GM23338 (cell line): ENCODE measurements at regions not wholly inside any gene's neighbourhood (a gene's known extent, or its start where the extent isn't known, plus 50 kb on each side); places are given as distances from the start of the nearest gene placed in this dataset.

ENCODE experiments used
- ATAC-seq: fragments of 200-7000 bp; cut with Tn5 transposase; 3 replicates; pipeline ENCODE4 v1.9.1; 2020
- DNase-seq: peaks from one replicate; pipeline ENCODE4 v3.0.0-alpha.2; 2015; ENCODE audit warnings: low spot score
- H2AFZ ChIP-seq: fragments of 200-600 bp; sonication (generic); 2 replicates; pipeline ENCODE4 v1.8.0; 2016; ENCODE audit warnings: antibody characterized with exemption, mild to moderate bottlenecking, moderate library complexity
- H3F3A ChIP-seq: fragments of 200-600 bp; sonication (generic); replicated peaks from 2 replicates; pipeline ENCODE4 v1.8.0; 2017; ENCODE audit warnings: antibody characterized with exemption, mixed run types, low read depth
- H3K27ac ChIP-seq: fragments of 200-600 bp; sonication (generic); 2 replicates; pipeline ENCODE4 v1.6.1; 2016; ENCODE audit warnings: low read depth
- H3K27me3 ChIP-seq: fragments of 200-600 bp; sonication (generic); 2 replicates; pipeline ENCODE4 v1.8.0; 2016; ENCODE audit warnings: mild to moderate bottlenecking, mixed run types, moderate library complexity; ENCODE audit not compliant: insufficient read depth
- H3K36me3 ChIP-seq: fragments of 200-600 bp; sonication (generic); 2 replicates; pipeline ENCODE4 v1.8.0; 2016; ENCODE audit warnings: mild to moderate bottlenecking; ENCODE audit not compliant: insufficient read depth
- H3K4me1 ChIP-seq: fragments of 200-600 bp; sonication (generic); 2 replicates; pipeline ENCODE4 v1.8.0; 2016; ENCODE audit warnings: mild to moderate bottlenecking, moderate library complexity; ENCODE audit not compliant: insufficient read depth
- H3K4me2 ChIP-seq: fragments of 200-600 bp; sonication (generic); 2 replicates; pipeline ENCODE4 v1.7.1; 2017; ENCODE audit warnings: mixed run types
- H3K4me3 ChIP-seq: fragments of 200-600 bp; sonication (generic); 2 replicates; pipeline ENCODE4 v1.6.1; 2016; ENCODE audit warnings: mixed run types
- H3K79me2 ChIP-seq: fragments of 200-600 bp; sonication (generic); replicated peaks from 2 replicates; pipeline ENCODE4 v1.8.0; 2017; ENCODE audit warnings: mild to moderate bottlenecking; ENCODE audit not compliant: insufficient read depth
- H3K9me2 ChIP-seq: fragments of 200-600 bp; sonication (generic); 2 replicates; pipeline ENCODE4 v1.8.0; 2017; ENCODE audit not compliant: insufficient read depth
- H4K20me1 ChIP-seq: fragments of 200-600 bp; sonication (generic); replicated peaks from 2 replicates; pipeline ENCODE4 v1.8.0; 2017; ENCODE audit warnings: mild to moderate bottlenecking; ENCODE audit not compliant: insufficient read depth
- H3K27ac Mint-ChIP-seq: 2 replicates; pipeline ENCODE4 v1.8.0; 2020; ENCODE audit warnings: inconsistent platforms, mild to moderate bottlenecking, moderate library complexity, mixed read lengths
- H3K27me3 Mint-ChIP-seq: 3 replicates; pipeline ENCODE4 v1.8.0; 2022; ENCODE audit warnings: low read depth, mild to moderate bottlenecking, moderate library complexity, mixed read lengths, inconsistent platforms; ENCODE audit not compliant: insufficient read depth, poor library complexity
- H3K36me3 Mint-ChIP-seq: 3 replicates; pipeline ENCODE4 v1.8.0; 2021; ENCODE audit warnings: low read depth, mild to moderate bottlenecking, inconsistent platforms, moderate library complexity, mixed read lengths
- H3K4me1 Mint-ChIP-seq: 3 replicates; pipeline ENCODE4 v1.8.0; 2020; ENCODE audit warnings: mild to moderate bottlenecking, inconsistent platforms, mixed read lengths
- H3K4me3 Mint-ChIP-seq: 3 replicates; pipeline ENCODE4 v1.8.0; 2021; ENCODE audit warnings: moderate library complexity, mild to moderate bottlenecking, inconsistent platforms, mixed read lengths
- H3K9me3 Mint-ChIP-seq: 3 replicates; pipeline ENCODE4 v1.8.0; 2020; ENCODE audit warnings: moderate library complexity, mild to moderate bottlenecking, inconsistent platforms, mixed read lengths
- JUNB ChIP-seq: IDR thresholded peaks from one replicate; pipeline ENCODE4 v1.6.1; 2016; ENCODE audit warnings: antibody characterized with exemption; ENCODE audit not compliant: unreplicated experiment
- TF ChIP-seq, protein P1 (sequence below): fragments of 250-450 bp; sonication (Bioruptor Pico); IDR thresholded peaks from 2 replicates; pipeline ENCODE4 v1.5.0; 2020; ENCODE audit warnings: mild to moderate bottlenecking, moderate library complexity

DNA sequence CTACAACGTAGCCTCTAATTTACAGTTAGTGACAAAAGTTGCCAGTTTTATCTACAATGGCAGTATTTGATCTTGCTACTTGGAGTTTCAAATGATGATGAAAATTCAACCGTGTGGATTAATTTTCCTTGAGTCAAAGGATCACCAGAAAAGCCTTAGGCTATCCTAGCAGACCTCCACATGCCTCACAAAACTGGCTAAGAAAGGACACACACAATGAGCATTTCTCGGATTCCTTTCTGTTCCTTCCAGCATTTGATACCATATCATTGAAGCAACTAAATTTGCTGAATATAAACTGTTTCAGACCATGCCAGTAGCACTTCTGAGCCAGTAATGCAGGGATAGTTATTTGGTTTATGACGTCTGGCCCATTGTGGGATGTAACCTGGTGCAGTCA lies 587.4 kb upstream of the MDFIC2 start:
- no peak overlapping the region for H3K4me2 ChIP-seq
- H3K4me1 Mint-ChIP-seq: no peaks in the 10 kb centered on the region

More for the DNA sequence above, 587.4 kb upstream of the MDFIC2 start:
- peak overlapping the region; percentile 64 for H2AFZ ChIP-seq
- Mint-ChIP-seq H3K36me3 (peaks cover 6% of the 10 kb centered on the region; the same call in 2 of the 3 replicates), H3K27me3 (no peaks in the 10 kb centered on the region), H3K27ac (no peak overlapping the region), H3K4me3 (no peak overlapping the region), H3K9me3 (peaks cover 12% of the 10 kb centered on the region; the same call in 2 of the 3 replicates)
- TF ChIP-seq, protein P1, sequence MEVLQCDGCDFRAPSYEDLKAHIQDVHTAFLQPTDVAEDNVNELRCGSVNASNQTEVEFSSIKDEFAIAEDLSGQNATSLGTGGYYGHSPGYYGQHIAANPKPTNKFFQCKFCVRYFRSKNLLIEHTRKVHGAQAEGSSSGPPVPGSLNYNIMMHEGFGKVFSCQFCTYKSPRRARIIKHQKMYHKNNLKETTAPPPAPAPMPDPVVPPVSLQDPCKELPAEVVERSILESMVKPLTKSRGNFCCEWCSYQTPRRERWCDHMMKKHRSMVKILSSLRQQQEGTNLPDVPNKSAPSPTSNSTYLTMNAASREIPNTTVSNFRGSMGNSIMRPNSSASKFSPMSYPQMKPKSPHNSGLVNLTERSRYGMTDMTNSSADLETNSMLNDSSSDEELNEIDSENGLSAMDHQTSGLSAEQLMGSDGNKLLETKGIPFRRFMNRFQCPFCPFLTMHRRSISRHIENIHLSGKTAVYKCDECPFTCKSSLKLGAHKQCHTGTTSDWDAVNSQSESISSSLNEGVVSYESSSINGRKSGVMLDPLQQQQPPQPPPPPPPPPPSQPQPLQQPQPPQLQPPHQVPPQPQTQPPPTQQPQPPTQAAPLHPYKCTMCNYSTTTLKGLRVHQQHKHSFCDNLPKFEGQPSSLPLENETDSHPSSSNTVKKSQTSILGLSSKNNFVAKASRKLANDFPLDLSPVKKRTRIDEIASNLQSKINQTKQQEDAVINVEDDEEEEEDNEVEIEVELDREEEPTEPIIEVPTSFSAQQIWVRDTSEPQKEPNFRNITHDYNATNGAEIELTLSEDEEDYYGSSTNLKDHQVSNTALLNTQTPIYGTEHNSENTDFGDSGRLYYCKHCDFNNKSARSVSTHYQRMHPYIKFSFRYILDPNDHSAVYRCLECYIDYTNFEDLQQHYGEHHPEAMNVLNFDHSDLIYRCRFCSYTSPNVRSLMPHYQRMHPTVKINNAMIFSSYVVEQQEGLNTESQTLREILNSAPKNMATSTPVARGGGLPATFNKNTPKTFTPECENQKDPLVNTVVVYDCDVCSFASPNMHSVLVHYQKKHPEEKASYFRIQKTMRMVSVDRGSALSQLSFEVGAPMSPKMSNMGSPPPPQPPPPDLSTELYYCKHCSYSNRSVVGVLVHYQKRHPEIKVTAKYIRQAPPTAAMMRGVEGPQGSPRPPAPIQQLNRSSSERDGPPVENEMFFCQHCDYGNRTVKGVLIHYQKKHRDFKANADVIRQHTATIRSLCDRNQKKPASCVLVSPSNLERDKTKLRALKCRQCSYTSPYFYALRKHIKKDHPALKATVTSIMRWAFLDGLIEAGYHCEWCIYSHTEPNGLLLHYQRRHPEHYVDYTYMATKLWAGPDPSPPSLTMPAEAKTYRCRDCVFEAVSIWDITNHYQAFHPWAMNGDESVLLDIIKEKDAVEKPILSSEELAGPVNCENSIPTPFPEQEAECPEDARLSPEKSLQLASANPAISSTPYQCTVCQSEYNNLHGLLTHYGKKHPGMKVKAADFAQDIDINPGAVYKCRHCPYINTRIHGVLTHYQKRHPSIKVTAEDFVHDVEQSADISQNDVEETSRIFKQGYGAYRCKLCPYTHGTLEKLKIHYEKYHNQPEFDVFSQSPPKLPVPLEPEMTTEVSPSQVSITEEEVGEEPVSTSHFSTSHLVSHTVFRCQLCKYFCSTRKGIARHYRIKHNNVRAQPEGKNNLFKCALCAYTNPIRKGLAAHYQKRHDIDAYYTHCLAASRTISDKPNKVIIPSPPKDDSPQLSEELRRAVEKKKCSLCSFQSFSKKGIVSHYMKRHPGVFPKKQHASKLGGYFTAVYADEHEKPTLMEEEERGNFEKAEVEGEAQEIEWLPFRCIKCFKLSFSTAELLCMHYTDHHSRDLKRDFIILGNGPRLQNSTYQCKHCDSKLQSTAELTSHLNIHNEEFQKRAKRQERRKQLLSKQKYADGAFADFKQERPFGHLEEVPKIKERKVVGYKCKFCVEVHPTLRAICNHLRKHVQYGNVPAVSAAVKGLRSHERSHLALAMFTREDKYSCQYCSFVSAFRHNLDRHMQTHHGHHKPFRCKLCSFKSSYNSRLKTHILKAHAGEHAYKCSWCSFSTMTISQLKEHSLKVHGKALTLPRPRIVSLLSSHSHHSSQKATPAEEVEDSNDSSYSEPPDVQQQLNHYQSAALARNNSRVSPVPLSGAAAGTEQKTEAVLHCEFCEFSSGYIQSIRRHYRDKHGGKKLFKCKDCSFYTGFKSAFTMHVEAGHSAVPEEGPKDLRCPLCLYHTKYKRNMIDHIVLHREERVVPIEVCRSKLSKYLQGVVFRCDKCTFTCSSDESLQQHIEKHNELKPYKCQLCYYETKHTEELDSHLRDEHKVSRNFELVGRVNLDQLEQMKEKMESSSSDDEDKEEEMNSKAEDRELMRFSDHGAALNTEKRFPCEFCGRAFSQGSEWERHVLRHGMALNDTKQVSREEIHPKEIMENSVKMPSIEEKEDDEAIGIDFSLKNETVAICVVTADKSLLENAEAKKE (CRISPR knock-in tag): no peak
- no peak for TF ChIP-seq JUNB
- H3K27me3 ChIP-seq: no peaks in the 10 kb centered on the region
- no peaks in the 10 kb centered on the region for H3K9me2 ChIP-seq
- no peaks in the 10 kb centered on the region for H3K79me2 ChIP-seq
- no peak overlapping the region for H3K4me3 ChIP-seq
- no peaks in the 10 kb centered on the region; the same call in 1 of the 2 replicates for H3K36me3 ChIP-seq
- ATAC-seq (no peak), DNase-seq (no peak)
- no peaks in the 10 kb centered on the region for H3F3A ChIP-seq
- no peak overlapping the region for H3K27ac ChIP-seq
- H3K4me1 ChIP-seq: 0 out of 2 replicates have a peak, but pooled peaks cover 6% of the 10 kb centered on the region
- no peaks in the 10 kb centered on the region for H4K20me1 ChIP-seq
